ENCODE measurements at regions not wholly inside any gene's neighbourhood (a gene's known extent, or its start where the extent isn't known, plus 50 kb on each side); places are given as distances from the start of the nearest gene placed in this dataset.

DNA sequence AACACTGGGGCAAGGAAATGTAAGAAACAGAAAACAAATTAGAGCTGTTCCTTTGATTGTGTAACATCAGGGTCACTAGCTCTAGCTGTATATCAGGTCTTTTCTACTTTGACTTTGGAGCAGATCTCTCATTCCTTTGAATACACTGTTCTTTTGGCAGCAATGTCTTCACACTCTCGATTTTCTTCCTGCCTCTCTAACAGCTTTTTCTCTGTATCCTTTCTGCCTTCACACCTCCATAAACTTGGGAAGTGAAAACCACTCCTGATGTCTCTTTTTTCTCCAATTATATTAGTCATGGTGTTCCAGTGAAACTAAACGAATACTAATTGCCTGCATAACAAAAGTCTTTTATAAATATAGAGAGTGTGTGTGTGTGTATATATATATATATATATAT lies 1458.0 kb downstream of the NCAM2 start:
- Mint-ChIP-seq H3K4me1 (ENCODE audit: low read depth, unreplicated experiment) (no peaks in the 10 kb centered on the region), H3K27me3 (ENCODE audit: insufficient read depth, unreplicated experiment) (no peaks in the 10 kb centered on the region), H3K9me3 (ENCODE audit: unreplicated experiment) (peaks cover 10% of the 10 kb centered on the region), H3K4me3 (ENCODE audit: unreplicated experiment) (no peak overlapping the region), H3K36me3 (ENCODE audit: insufficient read depth, unreplicated experiment) (no peaks in the 10 kb centered on the region), H3K27ac (ENCODE audit: unreplicated experiment) (no peak overlapping the region)
- Histone ChIP-seq H3K27me3 (replicated peaks; ENCODE audit: control insufficient read depth, insufficient read depth, low read length) (no peaks in the 10 kb centered on the region), H3K4me1 (no peaks in the 10 kb centered on the region), H3K4me3 (ENCODE audit: low read depth, low read length) (no peak overlapping the region), H3K36me3 (ENCODE audit: control insufficient read depth, insufficient read depth, low read length) (no peaks in the 10 kb centered on the region), H3K9me3 (no peaks in the 10 kb centered on the region)
- POLR2A ChIA-PET: no interaction called here
- CTCF ChIA-PET: no interaction called here
- BruUV-seq (replicated peaks): no TSS peak
- intact Hi-C loops (cut with micrococcal nuclease; ENCODE audit: unreplicated experiment): no loop called here
- TF ChIP-seq, protein P1, sequence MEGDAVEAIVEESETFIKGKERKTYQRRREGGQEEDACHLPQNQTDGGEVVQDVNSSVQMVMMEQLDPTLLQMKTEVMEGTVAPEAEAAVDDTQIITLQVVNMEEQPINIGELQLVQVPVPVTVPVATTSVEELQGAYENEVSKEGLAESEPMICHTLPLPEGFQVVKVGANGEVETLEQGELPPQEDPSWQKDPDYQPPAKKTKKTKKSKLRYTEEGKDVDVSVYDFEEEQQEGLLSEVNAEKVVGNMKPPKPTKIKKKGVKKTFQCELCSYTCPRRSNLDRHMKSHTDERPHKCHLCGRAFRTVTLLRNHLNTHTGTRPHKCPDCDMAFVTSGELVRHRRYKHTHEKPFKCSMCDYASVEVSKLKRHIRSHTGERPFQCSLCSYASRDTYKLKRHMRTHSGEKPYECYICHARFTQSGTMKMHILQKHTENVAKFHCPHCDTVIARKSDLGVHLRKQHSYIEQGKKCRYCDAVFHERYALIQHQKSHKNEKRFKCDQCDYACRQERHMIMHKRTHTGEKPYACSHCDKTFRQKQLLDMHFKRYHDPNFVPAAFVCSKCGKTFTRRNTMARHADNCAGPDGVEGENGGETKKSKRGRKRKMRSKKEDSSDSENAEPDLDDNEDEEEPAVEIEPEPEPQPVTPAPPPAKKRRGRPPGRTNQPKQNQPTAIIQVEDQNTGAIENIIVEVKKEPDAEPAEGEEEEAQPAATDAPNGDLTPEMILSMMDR (IDR thresholded peaks at IDR 0.05; ENCODE audit: insufficient read depth in 1 of 2, low read depth in 1 of 2, low read length in 1 of 2, severe bottlenecking in 1 of 2, unreplicated experiment in 1 of 2): no peak
- no peak for DNase-seq

DNA sequence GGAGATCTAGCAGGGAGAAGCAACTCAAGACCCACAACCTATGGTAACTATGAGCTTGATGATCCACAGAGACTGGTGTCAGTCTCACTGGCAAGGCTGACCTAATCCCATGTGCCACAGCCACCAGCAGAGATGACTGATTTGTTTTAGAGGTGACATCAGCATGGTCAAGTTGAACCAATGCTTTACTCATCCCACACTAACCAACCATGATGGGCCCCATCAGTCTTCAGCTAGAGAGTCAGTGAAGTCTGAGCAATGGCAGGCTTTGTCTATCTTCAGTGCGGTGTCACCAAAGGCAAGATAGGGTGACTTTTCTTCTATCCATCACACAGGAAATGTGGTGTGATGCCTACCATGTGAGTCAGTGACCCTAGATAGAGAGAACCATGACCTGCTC lies 1470.7 kb downstream of the NCAM2 start:
- H3K36me3 ChIP-seq (ENCODE audit: control insufficient read depth, insufficient read depth, low read length): no peaks in the 10 kb centered on the region
- no peak overlapping the region for H3K4me3 ChIP-seq (ENCODE audit: low read depth, low read length)
- no peak overlapping the region for H3K27ac Mint-ChIP-seq (ENCODE audit: unreplicated experiment)
- H3K4me1 Mint-ChIP-seq (ENCODE audit: low read depth, unreplicated experiment): no peaks in the 10 kb centered on the region
- no peaks in the 10 kb centered on the region for H3K27me3 ChIP-seq (replicated peaks; ENCODE audit: control insufficient read depth, insufficient read depth, low read length)
- peaks cover 14% of the 10 kb centered on the region for H3K9me3 Mint-ChIP-seq (ENCODE audit: unreplicated experiment)
- TF ChIP-seq, protein P1 (IDR thresholded peaks at IDR 0.05; ENCODE audit: insufficient read depth in 1 of 2, low read depth in 1 of 2, low read length in 1 of 2, severe bottlenecking in 1 of 2, unreplicated experiment in 1 of 2): no peak
- DNase-seq: no peak
- BruUV-seq (replicated peaks): no TSS peak
- no peak overlapping the region for H3K4me3 Mint-ChIP-seq (ENCODE audit: unreplicated experiment)
- no peaks in the 10 kb centered on the region for H3K4me1 ChIP-seq
- CTCF ChIA-PET: no interaction called here
- no peaks in the 10 kb centered on the region for H3K36me3 Mint-ChIP-seq (ENCODE audit: insufficient read depth, unreplicated experiment)
- peaks cover 6% of the 10 kb centered on the region; the same call in 1 of the 2 replicates for H3K9me3 ChIP-seq
- POLR2A ChIA-PET: no interaction called here
- intact Hi-C loops (cut with micrococcal nuclease; ENCODE audit: unreplicated experiment): no loop called here
- H3K27me3 Mint-ChIP-seq (ENCODE audit: insufficient read depth, unreplicated experiment): no peaks in the 10 kb centered on the region

DNA sequence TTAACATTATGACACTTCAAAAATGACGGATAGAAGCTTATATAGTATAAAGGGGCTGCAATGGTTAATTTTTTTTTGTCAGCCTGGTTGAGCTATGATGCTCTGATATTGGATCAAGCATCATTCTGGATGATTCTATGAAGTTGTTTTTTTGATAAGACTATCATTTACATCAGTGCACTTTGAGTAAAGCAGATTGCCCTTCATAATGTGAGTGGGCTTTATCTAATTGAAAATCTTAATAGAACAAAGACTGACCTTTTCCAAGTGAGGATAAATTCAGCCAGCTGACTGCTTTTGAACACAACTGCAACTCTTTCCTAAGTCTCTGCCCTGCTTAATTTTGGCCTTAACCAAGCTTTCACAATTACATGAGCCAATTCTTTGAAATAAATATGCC lies 1476.2 kb downstream of the NCAM2 start:
- Mint-ChIP-seq H3K4me1 (ENCODE audit: low read depth, unreplicated experiment) (no peaks in the 10 kb centered on the region), H3K36me3 (ENCODE audit: insufficient read depth, unreplicated experiment) (no peaks in the 10 kb centered on the region), H3K27ac (ENCODE audit: unreplicated experiment) (no peak overlapping the region), H3K4me3 (ENCODE audit: unreplicated experiment) (no peak overlapping the region), H3K27me3 (ENCODE audit: insufficient read depth, unreplicated experiment) (no peaks in the 10 kb centered on the region), H3K9me3 (ENCODE audit: unreplicated experiment) (peaks cover 29% of the 10 kb centered on the region)
- Histone ChIP-seq H3K36me3 (ENCODE audit: control insufficient read depth, insufficient read depth, low read length) (0 out of 2 replicates have a peak, but pooled peaks cover 2% of the 10 kb centered on the region), H3K4me1 (no peaks in the 10 kb centered on the region), H3K9me3 (peaks cover 9% of the 10 kb centered on the region; the same call in 1 of the 2 replicates), H3K27me3 (replicated peaks; ENCODE audit: control insufficient read depth, insufficient read depth, low read length) (no peaks in the 10 kb centered on the region), H3K4me3 (ENCODE audit: low read depth, low read length) (no peak overlapping the region)
- no peak for DNase-seq
- ChIA-PET CTCF (no interaction called here), POLR2A (no interaction called here)
- TF ChIP-seq, protein P1 (IDR thresholded peaks at IDR 0.05; ENCODE audit: insufficient read depth in 1 of 2, low read depth in 1 of 2, low read length in 1 of 2, severe bottlenecking in 1 of 2, unreplicated experiment in 1 of 2): no peak
- intact Hi-C loops (cut with micrococcal nuclease; ENCODE audit: unreplicated experiment): no loop called here
- BruUV-seq (replicated peaks): no TSS peak

Data from Caco-2 (cell line).